PC-9 (cell line): ENCODE measurements at regions not wholly inside any gene's neighbourhood (a gene's known extent, or its start where the extent isn't known, plus 50 kb on each side); places are given as distances from the start of the nearest gene placed in this dataset.

Experiments used
- EZH2 ChIP-seq: fragments of 200-600 bp; sonication (generic); IDR thresholded peaks from 2 replicates; pipeline ENCODE4 v1.8.0; 2017; ENCODE audit warnings: antibody characterized with exemption, low read depth
- TF ChIP-seq, protein P1 (sequence below): fragments of 200-600 bp; sonication (generic); conservative IDR thresholded peaks from 2 replicates; pipeline ENCODE4 v1.6.1; 2017; ENCODE audit warnings: mixed run types, antibody characterized with exemption, mild to moderate bottlenecking, moderate library complexity

DNA sequence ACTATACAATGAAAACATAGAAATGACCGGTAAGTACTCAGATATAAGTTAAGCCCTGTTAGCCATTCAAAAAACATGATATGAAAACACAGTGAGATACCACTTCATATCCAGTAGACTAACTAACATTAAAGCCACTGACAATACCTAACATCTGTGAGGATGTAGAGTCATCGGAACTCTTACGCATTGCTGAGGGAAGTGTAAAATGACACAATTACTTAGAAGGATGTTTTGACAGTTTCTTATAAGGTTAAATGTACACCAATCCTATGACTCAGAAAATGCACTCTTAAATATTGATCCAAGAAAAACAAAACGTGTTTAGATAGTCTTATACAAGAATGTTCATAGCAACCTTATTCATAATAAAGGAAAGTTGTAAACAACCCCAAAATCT lies 782.9 kb downstream of the BCL11B start:
- TF ChIP-seq, protein P1, sequence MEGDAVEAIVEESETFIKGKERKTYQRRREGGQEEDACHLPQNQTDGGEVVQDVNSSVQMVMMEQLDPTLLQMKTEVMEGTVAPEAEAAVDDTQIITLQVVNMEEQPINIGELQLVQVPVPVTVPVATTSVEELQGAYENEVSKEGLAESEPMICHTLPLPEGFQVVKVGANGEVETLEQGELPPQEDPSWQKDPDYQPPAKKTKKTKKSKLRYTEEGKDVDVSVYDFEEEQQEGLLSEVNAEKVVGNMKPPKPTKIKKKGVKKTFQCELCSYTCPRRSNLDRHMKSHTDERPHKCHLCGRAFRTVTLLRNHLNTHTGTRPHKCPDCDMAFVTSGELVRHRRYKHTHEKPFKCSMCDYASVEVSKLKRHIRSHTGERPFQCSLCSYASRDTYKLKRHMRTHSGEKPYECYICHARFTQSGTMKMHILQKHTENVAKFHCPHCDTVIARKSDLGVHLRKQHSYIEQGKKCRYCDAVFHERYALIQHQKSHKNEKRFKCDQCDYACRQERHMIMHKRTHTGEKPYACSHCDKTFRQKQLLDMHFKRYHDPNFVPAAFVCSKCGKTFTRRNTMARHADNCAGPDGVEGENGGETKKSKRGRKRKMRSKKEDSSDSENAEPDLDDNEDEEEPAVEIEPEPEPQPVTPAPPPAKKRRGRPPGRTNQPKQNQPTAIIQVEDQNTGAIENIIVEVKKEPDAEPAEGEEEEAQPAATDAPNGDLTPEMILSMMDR: no peak
- TF ChIP-seq EZH2: no peak
